HG03442 (cell line): ENCODE measurements at regions not wholly inside any gene's neighbourhood (a gene's known extent, or its start where the extent isn't known, plus 50 kb on each side); places are given as distances from the start of the nearest gene placed in this dataset.

Source experiments
- ATAC-seq: cut with Tn5 transposase; IDR thresholded peaks from one replicate; pipeline ENCODE4 v1.9.1; 2021; ENCODE audit warnings: mild to moderate bottlenecking, moderate library complexity; ENCODE audit not compliant: unreplicated experiment

DNA sequence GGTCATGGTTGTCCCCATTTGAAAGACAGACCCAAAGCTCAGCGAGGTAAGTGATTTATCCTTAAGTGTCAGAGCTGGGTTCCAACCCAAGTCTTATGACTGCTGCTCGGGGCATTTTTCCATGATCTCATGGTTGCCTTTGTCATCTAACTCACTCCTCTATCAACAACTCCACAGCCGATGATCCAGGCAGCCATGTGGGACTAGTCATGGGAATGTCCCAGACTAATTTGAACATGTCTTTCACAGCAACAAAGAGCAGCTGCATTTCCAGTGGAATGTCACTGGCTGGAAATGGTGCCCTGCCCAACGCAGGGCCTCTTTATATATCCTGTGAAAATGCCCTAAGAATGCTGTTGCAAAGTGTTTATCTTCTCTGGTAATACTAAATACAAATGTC is 284.8 kb upstream of the PPARGC1A start:
- no peak for ATAC-seq

DNA sequence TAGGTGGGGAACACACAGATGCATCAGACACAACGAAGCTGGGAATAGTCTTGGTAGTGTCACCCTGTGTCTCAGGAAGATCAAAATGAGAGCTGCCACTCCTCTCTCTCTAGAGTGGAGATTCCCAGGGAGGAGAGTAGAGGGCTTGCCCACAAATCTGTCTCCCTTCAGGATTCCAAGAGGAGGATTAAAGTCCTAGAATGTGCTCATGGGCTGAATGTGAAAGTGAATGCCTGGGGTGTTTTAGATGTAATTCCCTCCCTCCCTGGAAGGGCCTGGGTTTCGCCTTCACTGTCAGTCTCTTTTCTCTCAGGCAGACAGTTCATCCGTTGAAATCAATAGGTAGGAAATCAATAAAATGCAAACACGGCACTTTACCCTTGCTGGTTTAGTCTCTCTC is 282.6 kb upstream of the PPARGC1A start:
- no peak for ATAC-seq

DNA sequence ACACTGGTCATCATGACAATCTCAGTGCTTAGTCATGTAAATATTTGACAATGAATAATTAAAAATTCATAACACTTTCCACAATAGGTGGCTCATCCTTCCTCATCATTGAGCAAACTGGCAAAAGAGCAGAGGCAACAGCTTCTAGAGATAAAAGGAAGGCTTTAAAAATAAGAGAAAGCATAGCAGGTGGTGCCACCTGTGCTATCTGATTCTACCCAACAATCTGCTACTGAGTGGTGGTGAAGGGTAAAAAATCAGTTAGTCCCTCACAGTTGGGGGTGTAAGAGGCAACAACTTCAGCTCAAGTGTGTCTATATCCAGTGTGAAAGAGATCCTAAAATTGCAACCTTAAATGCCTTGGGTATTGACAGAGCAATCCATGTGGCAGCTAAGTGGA is 280.1 kb upstream of the PPARGC1A start:
- no peak for ATAC-seq

DNA sequence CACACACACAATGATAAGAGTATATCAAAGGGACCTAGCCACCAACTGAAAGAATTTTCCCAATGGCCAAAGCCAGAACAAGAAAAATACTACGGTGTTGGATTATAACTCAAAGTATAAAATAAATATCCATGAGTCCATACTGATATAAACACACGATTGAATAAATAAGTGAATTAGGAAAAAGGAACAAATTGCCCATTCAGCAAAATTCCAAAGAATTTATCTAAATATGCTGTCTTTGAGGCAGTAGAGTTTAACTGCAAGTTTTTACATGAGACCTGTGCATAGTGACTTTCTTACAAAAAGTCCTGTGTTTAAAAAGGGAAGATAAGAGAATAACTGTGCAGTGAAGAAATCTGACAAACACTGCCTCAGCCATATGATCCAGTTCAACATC is 278.8 kb upstream of the PPARGC1A start:
- no peak for ATAC-seq

DNA sequence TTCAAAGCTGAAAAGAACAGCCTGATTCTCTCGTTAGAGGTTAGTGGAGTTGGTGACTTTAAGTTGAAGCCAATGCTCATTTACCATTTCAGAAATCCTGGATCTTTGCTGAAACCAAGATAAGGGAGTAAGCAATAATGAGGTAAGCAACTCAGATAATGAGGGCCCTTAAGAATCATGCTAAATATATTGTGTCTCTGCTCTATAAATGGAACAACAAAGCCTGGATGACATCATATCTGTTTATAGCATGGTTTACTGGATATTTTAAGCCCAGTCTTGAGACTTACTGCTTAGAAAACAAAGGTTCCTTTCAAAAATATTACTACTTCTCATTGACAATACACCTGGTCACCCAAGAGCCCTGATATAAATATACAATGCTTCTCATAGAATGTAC is 276.7 kb upstream of the PPARGC1A start:
- ATAC-seq, result no peak

DNA sequence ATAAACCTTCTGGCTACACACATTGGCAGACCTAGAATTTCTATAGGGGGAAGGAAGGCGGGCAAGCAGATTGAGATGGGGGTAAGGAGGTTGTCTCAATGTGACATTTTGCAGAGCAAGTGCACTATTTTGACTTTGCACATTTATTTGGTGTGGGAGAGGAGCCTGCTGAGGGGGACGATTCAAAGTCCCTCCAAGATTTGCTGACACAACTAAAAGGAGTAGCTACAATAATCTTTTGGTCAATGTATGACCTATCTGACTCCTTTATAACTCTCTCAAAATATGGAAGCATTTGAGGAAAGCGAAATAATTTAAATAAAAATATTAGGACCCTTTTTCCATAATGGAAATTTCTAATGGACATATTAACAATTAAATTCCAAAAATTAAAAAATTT is 274.9 kb upstream of the PPARGC1A start:
- ATAC-seq, result no peak

DNA sequence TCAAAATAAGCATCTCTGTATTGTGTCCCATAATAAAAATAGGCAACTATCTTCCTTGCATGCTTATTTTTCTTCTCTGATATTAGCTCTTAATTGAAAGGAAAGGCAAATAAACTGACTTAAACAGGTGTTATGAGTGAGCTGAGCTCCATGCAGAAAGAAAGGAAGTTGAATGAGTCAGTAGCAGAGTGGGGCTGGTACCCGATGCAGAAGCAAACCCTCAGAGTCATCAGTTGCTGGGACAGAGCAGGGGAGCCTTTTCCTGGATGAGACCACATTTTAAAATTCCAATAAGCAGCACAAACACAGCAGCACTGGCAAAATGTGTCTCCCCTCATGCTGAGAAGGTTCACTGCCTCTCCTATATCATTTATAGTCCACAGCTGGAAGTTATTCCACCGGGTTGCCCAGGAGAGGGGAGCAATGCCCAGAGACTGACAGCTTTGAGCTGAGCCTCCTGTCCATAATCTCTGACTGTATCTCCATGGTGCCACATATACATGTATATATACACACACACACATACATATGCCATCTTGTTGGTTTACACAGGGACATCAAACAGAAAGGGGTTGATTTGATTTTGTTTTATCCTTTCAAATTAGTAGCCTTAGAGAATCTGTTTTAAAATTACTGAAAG is 274.3 kb upstream of the PPARGC1A start:
- ATAC-seq, result no peak

DNA sequence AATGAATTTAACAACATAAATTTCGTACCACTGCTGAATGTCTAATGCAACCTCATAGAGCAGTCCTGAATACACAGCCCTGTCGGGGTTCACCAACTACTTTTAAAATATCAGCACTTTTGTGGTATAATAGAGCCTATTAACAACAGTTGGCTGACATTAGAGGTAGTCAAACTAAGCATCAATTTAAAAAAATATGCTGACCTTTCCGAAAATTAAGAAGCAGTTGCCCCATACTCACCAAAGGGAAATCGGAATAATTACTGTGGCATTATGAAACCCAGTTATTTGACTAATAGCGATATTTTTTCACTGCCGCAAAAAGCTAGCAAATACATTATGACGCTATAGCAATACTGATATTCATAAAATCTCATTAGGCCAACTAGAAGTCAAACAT is 273.5 kb upstream of the PPARGC1A start:
- no peak for ATAC-seq

DNA sequence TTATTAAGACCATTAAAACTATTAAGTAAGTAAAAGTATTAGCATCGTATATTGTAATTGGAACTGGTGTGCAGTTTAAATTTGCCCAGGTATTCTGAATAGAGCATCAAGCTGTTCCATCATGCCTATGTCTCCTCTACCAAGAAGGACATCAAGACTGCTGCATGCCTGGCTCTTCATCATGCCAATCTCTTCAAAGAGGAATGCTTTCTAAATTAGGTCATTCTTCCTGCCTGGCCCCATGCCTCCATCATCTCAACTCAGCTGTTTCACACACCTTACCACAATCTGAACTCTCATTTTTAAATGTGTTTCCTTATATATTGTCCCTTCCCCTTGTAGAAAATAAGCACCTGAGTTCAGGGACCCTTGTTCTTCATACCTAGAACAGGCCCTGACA is 270.5 kb upstream of the PPARGC1A start:
- no peak for ATAC-seq

DNA sequence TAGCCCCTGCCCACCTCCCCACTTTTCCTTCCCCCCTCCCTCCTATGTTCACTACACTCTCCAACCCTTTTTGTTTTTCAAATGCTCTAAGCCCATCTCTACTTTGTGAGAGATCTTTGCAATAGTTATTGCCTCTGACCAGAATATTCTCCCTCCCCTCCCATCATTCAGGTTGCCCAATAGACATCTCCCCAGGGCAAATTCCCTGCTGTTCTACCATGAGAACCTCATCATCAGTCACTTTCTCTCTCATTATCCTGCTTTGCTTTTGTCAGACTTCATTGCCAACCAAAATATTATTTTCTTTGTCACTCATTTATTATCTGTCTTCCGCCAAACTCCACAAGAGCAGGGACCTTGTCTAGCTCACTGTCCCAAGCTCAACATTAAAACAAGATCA is 268.2 kb upstream of the PPARGC1A start:
- ATAC-seq, result no peak

DNA sequence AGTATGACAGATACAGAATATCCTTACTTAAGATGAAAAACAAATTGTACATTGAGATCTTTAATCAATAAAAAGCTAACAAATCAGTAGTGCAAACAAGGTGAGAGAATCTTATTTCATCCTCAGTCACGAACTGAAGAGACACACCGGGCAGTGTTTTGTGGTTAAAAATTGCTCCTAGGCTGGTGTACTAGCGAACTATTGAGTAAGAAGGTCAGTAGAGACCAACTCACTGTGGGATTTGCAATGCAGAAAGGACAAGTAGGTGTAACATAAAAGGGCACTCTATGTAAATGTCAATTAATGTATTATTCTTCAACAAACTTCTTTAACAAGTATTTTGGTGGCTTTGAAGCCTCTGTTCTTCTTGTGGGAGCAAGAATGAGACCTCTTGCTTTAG is 260.2 kb upstream of the PPARGC1A start:
- no peak for ATAC-seq

DNA sequence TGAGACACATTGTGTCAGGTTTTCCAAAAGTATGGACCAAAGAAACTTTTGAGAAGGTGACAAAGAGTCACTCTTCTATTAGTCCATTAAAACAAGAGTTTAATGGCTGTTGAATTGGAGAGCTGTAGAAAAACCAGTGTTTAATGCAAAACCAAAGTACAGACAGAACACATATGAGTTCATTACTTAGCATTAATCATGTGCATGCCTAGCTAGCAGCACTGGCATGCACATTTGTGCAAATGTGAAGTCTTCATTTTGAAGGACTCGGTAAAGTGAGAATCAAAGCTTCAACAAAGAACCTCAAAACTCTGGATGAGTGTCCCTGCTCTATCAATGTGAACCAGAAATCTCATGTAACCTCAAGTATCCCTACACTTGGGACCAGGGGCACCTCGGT is 256.3 kb upstream of the PPARGC1A start:
- ATAC-seq, result no peak

DNA sequence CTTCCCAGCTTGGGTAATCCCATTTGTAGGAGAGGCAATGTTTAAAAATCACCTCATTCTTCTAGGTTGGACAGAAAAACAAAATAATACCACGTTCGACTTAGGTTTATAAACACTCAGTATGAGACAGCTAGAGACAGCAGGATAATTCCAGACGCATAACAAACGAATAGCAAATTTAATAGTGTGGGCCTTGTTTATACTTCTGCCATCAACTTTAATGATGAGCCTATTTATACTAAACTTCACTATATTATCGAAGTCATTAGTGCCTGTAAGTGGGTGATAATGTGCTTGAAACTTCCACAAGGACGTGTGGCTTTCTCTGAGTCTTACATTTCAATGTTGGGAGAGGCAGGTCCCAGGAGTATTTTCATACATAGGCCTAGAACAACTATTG is 255.7 kb upstream of the PPARGC1A start:
- ATAC-seq, result no peak

DNA sequence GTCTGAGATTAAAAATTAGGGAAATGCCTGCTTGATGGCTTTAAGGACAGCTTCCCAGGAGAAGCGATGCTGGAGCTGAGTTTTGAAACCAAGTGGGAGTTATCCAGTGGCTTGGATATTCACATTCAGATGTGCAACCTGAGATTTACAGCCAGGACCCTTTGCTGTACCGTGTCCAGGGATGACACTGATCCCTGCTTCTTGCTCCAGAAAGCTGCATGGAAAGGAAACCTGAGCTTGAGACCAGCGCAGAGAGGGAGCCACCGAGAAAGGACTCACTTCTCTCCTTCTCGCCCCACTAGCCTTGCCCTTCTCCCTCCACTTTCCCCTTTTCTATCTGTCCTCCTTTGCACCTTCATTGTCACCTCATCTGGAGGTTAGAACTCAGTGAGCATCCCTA is 254.5 kb upstream of the PPARGC1A start:
- no peak for ATAC-seq

DNA sequence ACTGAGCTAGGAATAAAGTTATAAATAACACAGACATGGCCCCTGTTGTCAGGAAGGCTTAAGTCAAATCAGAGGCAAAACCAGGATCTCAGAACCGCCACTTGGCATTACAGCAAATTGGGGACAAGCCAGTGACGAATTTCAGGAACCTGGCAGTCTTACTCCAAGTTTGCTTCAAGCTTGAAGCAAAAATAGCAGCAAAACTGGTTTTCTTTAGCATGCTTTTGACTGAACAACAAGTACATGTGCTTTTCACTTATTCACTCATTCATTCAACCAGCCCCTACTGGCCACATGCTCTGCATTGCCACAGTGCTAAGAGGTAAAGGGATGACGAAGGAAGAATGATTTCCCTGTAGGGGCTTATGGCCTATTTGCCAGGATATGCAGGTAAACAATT is 253.9 kb upstream of the PPARGC1A start:
- no peak for ATAC-seq

DNA sequence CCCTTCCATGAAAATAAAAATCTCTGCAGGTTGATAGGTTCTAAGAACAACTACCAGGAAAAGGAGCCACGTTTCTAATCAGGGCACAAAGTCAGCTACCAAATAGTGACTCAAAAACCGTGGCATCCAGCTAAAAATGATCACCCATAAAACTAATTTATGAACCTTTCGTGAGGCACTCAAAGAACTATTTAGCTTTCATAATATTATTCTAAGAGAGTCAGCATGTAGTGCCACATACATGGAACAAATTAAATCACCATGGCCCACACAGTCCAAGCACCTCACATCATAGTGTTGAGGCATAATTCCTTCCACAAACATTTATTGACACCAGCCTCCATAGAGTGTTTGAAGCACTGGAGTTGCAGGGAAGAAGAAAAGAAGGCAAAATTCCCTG is 252.0 kb upstream of the PPARGC1A start:
- ATAC-seq, result no peak

DNA sequence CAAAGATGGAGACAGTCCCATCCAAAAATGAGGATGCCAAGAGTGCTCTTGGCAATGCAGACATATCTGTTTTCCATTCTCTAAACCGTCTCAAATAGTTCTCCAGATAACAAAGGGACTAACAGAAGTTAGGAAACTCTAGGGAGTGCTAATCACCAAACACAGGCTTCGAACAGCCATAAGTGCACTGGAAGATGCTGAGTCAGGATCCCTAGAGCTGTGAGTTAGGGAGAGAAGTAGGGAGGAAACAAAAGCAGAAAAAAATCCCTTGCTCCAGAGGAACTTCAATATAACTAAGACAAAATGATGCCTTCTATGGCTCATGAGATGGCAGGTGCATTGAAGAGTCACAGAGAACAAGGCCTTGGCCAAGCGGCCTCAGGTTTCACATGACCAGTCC is 251.0 kb upstream of the PPARGC1A start:
- ATAC-seq, result no peak

DNA sequence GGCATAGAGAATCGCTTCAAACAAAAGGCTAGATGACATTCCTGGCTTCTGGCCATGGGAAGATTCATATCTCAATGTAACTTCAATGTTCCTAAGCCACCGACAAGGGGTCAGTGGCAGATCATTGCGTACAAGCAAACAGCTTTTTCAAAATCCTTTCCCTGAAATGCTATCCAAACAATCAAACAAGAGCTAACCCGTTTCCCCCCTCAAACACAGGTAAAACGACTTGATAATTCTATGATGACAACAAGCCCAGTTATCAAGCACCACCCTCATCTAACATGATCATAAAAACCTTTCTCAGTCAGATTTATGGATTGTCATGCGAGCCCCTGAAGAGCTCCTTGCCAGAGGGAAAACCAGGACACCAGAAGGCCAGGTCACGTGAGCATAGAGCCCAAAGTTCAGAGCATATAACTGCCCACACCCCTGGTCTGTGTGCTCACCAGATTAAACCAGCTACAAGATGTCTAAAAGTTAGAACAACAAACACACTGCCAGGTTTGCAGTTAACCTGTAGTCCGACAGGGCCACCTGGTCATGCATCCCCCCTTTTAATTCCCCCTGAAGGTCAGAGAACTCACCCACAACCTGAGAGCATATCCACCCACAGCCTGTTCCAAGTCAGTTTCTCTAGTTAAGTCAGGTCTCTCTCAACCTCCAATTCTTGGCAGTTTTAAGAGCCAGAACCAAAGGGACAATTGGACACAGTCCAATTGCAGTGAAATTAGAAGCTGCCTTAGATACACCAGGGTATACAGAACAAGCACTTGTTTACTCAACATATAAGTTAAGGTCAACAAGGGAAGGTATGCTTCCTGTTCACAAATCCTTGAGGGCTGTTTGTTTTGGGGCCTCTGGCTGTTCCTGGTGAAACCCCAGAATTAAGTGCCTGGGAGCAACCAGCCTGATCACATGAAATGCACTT is 248.1 kb upstream of the PPARGC1A start:
- ATAC-seq, result no peak

DNA sequence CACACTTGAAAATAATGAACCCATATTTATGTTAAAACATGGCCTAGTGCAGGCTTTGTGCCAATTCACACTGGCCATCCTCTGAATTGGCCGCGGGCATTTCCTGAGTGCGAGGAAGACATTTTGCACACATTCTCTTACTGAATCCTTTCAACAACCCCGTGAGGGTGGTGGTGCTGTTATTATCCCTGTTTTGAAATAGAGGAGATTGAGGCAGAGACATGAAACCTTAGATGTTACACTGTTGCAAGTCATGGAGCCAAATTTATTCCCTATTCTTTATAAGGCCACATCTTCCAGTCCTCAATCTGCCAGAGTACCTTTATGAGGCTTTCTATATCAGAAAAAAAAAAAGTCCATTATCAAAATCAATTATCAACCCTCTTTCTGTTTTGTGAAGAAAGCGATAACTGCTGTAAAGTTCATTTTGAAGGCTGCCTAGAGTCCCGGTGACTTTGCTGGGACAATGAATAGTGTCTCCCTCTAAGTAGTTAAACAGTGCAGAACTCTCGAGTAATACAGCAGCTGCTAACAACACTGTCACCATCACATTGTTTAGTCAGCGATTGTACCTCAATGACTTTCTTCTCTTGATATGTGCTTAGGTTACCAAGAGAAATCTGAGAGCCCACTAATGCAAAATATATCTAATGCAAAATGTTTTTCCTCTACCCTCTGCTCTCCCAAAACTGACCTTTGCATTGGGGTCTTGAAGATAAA is 242.3 kb upstream of the PPARGC1A start:
- no peak for ATAC-seq

DNA sequence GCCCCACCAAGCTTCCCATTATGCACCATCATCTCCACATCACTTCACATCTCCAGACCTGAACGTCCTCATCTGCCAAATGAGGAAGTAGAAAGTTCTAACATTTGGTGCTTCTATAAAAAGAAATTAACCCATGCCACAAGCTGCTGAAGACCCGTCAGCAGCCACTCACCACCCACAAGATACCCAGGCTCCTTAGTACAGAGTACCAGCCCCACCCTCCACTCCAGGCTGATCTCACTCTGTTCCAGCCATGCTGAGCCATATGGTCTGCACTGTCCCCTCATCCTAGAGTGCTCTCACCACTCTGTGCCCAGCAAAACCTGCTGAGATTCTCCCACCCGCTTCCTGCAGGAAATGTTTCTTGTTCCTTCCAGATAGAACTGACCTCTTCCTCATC is 240.8 kb upstream of the PPARGC1A start:
- no peak for ATAC-seq

DNA sequence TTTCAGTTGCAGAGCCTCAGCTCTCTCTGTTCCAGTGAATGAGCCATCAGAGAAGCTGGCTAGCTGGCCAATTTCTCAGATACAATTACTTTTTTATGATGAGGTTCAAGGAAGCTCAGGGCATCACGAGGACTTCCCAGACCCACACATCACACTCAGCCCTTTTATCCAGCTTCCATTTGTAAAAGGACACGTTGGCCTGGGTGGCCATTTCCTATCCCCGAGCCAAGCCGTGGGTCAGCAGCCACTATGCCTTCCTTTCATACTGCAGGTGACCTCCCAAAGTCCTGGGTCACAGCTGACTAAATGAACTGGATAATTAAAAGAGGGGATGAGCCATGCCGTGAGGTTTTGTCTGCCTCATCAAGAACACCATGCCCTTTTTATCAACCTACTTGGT is 236.9 kb upstream of the PPARGC1A start:
- no peak for ATAC-seq
